Suppressor macrophage (primary cell): ENCODE measurements at regions not wholly inside any gene's neighbourhood (a gene's known extent, or its start where the extent isn't known, plus 50 kb on each side); places are given as distances from the start of the nearest gene placed in this dataset.
"Not testable (repeated sequence)": the region's sequence is repeated elsewhere in the genome, so short reads cannot be mapped to it uniquely, and the experiment has no call there.

Source experiments
- DNase-seq, 4 experiments: peaks; one replicate each; pipeline ENCODE4 v3.0.0-alpha.2; 2020 to 2022

GRCh38 chr7:89934101-89934500 lies 220.2 kb upstream of the STEAP1 start:
- DNase-seq, result no peak

- no peak for DNase-seq
These were observed 210.7 kb upstream of the STEAP1 start for GRCh38 chr7:89943525-89944050.

GRCh38 chr7:89958525-89959068 lies 195.7 kb upstream of the STEAP1 start:
- DNase-seq, result no peak

- DNase-seq, result no peak
These were observed 188.1 kb upstream of the STEAP1 start for GRCh38 chr7:89966067-89966664.

GRCh38 chr7:89975577-89975976 lies 178.7 kb upstream of the STEAP1 start:
- no peak for DNase-seq

GRCh38 chr7:89987665-89988064 lies 166.6 kb upstream of the STEAP1 start:
- DNase-seq, result no peak

GRCh38 chr7:89988074-89988473 lies 166.2 kb upstream of the STEAP1 start:
- no peak for DNase-seq

GRCh38 chr7:89989454-89989853 lies 164.8 kb upstream of the STEAP1 start:
- DNase-seq, result no peak

GRCh38 chr7:89994483-89994882 lies 159.8 kb upstream of the STEAP1 start:
- DNase-seq, result no peak

- no peak for DNase-seq
These were observed 155.7 kb upstream of the STEAP1 start for GRCh38 chr7:89998554-89998953.

- no peak for DNase-seq
These were observed 148.4 kb upstream of the STEAP1 start for GRCh38 chr7:90005836-90006235.

GRCh38 chr7:90007001-90007654 lies 147.1 kb upstream of the STEAP1 start:
- no peak for DNase-seq

- DNase-seq, result no peak
These were observed 146.4 kb upstream of the STEAP1 start for GRCh38 chr7:90007831-90008230.

GRCh38 chr7:90022213-90022612 lies 132.1 kb upstream of the STEAP1 start:
- no peak for DNase-seq

GRCh38 chr7:90025771-90026170 lies 128.5 kb upstream of the STEAP1 start:
- DNase-seq, result no peak

GRCh38 chr7:90033850-90034249 lies 120.4 kb upstream of the STEAP1 start:
- no peak for DNase-seq

- DNase-seq, result no peak
These were observed 101.2 kb upstream of the STEAP1 start for GRCh38 chr7:90053094-90053493.

GRCh38 chr7:90061077-90061476 lies 93.2 kb upstream of the STEAP1 start:
- DNase-seq, result no peak

- DNase-seq, result no peak
These were observed 89.9 kb upstream of the STEAP1 start for GRCh38 chr7:90064370-90064769.

GRCh38 chr7:90067171-90067570 lies 87.1 kb upstream of the STEAP1 start:
- DNase-seq, result no peak

GRCh38 chr7:90070238-90070637 lies 84.0 kb upstream of the STEAP1 start:
- not testable (repeated sequence) for DNase-seq

GRCh38 chr7:90078921-90079320 lies 75.3 kb upstream of the STEAP1 start:
- DNase-seq, result no peak

- no peak for DNase-seq
These were observed 72.6 kb upstream of the STEAP1 start for GRCh38 chr7:90081621-90082020.

GRCh38 chr7:90092506-90092905 lies 61.8 kb upstream of the STEAP1 start:
- no peak for DNase-seq
